Left ventricle myocardium superior (tissue), 1 donor: ENCODE measurements at regions not wholly inside any gene's neighbourhood (a gene's known extent, or its start where the extent isn't known, plus 50 kb on each side); places are given as distances from the start of the nearest gene placed in this dataset.

ENCODE experiments used
- ATAC-seq: fragments of 200-7000 bp; cut with Tn5 transposase; one replicate; pipeline ENCODE4 v1.9.1; 2020; ENCODE audit warnings: mild to moderate bottlenecking, moderate library complexity
- DNase-seq: peaks from one replicate; pipeline ENCODE4 v3.0.0-alpha.2; 2020
- intact Hi-C: fragments of 100-400 bp; cut with micrococcal nuclease; formaldehyde crosslinking; loops from one replicate; pipeline ENCODE4 v1.11.0; 2022
- donor health status: DM: no; HTN: yes; CAD: no; lungs with severe emphysema.

GRCh38 chr10:131803860-131804425 lies 96.9 kb upstream of the PPP2R2D start:
- intact Hi-C loops, result no loop called here
- no peak for DNase-seq

GRCh38 chr10:131804551-131805295 lies 96.1 kb upstream of the PPP2R2D start:
- no peak for ATAC-seq
- no peak for DNase-seq
- intact Hi-C loops, result no loop called here

More at GRCh38 chr10:131803860-131804425, 96.9 kb upstream of the PPP2R2D start:
- no peak for ATAC-seq

GRCh38 chr10:131805696-131806095 lies 95.1 kb upstream of the PPP2R2D start:
- intact Hi-C loops, result no loop called here
- ATAC-seq (no peak), DNase-seq (no peak)

- ATAC-seq (no peak), DNase-seq (no peak)
- intact Hi-C loops, result no loop called here
These were observed 94.7 kb upstream of the PPP2R2D start for GRCh38 chr10:131806146-131806545.

GRCh38 chr10:131806646-131807317 lies 94.0 kb upstream of the PPP2R2D start:
- ATAC-seq, result no peak
- DNase-seq, result no peak
- intact Hi-C loops, result no loop called here

GRCh38 chr10:131808370-131808930 lies 92.4 kb upstream of the PPP2R2D start:
- intact Hi-C loops, result no loop called here
- DNase-seq, result no peak
- ATAC-seq, result no peak

- ATAC-seq (no peak), DNase-seq (no peak)
- intact Hi-C loops, result no loop called here
These were observed 90.6 kb upstream of the PPP2R2D start for GRCh38 chr10:131810036-131810804.

GRCh38 chr10:131810805-131811629 lies 89.8 kb upstream of the PPP2R2D start:
- no peak for DNase-seq
- intact Hi-C loops, result no loop called here
- ATAC-seq, result no peak

- DNase-seq, result no peak
- ATAC-seq, result no peak
- intact Hi-C loops, result no loop called here
These were observed 89.0 kb upstream of the PPP2R2D start for GRCh38 chr10:131811630-131812403.

GRCh38 chr10:131812736-131813604 lies 87.8 kb upstream of the PPP2R2D start:
- ATAC-seq (no peak), DNase-seq (no peak)
- intact Hi-C loops, result no loop called here

GRCh38 chr10:131814567-131815265 lies 86.1 kb upstream of the PPP2R2D start:
- ATAC-seq (no peak), DNase-seq (no peak)
- intact Hi-C loops, result no loop called here

- DNase-seq, result no peak
These were observed 85.3 kb upstream of the PPP2R2D start for GRCh38 chr10:131815266-131816156.

GRCh38 chr10:131816157-131816775 lies 84.5 kb upstream of the PPP2R2D start:
- ATAC-seq (no peak), DNase-seq (no peak)
- intact Hi-C loops, result no loop called here

More at GRCh38 chr10:131815266-131816156, 85.3 kb upstream of the PPP2R2D start:
- intact Hi-C loops, result no loop called here
- no peak for ATAC-seq

GRCh38 chr10:131816941-131817700 lies 83.7 kb upstream of the PPP2R2D start:
- ATAC-seq, result no peak
- intact Hi-C loops, result no loop called here
- DNase-seq, result no peak
